ENCODE measurements at regions not wholly inside any gene's neighbourhood (a gene's known extent, or its start where the extent isn't known, plus 50 kb on each side); places are given as distances from the start of the nearest gene placed in this dataset.

- H3K4me3 ChIP-seq, result no peak overlapping the region
- no peaks in the 10 kb centered on the region for H3K4me1 ChIP-seq
- no peaks in the 10 kb centered on the region for H3K36me3 ChIP-seq (ENCODE audit: insufficient read depth in 1 of 2, low read depth in 1 of 2)
- 85 to 90% (median 87%) methylated on average over 4 of the region's 4 CpGs for WGBS, 3 donors
- H3K27me3 ChIP-seq (ENCODE audit: insufficient read depth in 3 of 3, low read length in 2 of 3), result no peaks in the 10 kb centered on the region
- no peak overlapping the region for H3K27ac ChIP-seq
- no peak for DNase-seq
- TF ChIP-seq CTCF (IDR thresholded peaks at IDR 0.05), result no peak
- intact Hi-C loops (cut with DNase I), result no loop called here
- H3K9me3 ChIP-seq, result no peaks in the 10 kb centered on the region
- no peak for ATAC-seq
These were observed 142.2 kb downstream of the PRDM9 start for GRCh38 chr5:23649594-23649993.

- 60 to 95% (median 87%) methylated on average over 2 of the region's 2 CpGs for whole genome bisulfite sequencing, 3 donors
- Histone ChIP-seq H3K27ac (no peak overlapping the region), H3K36me3 (ENCODE audit: insufficient read depth in 1 of 2, low read depth in 1 of 2) (no peaks in the 10 kb centered on the region), H3K27me3 (ENCODE audit: insufficient read depth in 3 of 3, low read length in 2 of 3) (no peaks in the 10 kb centered on the region), H3K4me3 (no peak overlapping the region), H3K4me1 (no peaks in the 10 kb centered on the region), H3K9me3 (no peaks in the 10 kb centered on the region)
- intact Hi-C loops (cut with DNase I), result no loop called here
- DNase-seq, result no peak
- no peak for ATAC-seq
- TF ChIP-seq CTCF (IDR thresholded peaks at IDR 0.05), result no peak
These were observed 148.3 kb downstream of the PRDM9 start for GRCh38 chr5:23655674-23656073.

- TF ChIP-seq CTCF (IDR thresholded peaks at IDR 0.05), result no peak
- Histone ChIP-seq H3K27ac (no peak overlapping the region), H3K9me3 (peaks cover 5% of the 10 kb centered on the region), H3K27me3 (ENCODE audit: insufficient read depth in 3 of 3, low read length in 2 of 3) (no peaks in the 10 kb centered on the region), H3K4me3 (no peak overlapping the region), H3K36me3 (ENCODE audit: insufficient read depth in 1 of 2, low read depth in 1 of 2) (no peaks in the 10 kb centered on the region), H3K4me1 (no peaks in the 10 kb centered on the region)
- intact Hi-C loops (cut with DNase I), result no loop called here
- 41 to 60% (median 49%) methylated on average over 1 of the region's 1 CpG for WGBS, 3 donors
- no peak for DNase-seq
- ATAC-seq, result peak in 1 of 4 donors; percentile 44
These were observed 168.0 kb downstream of the PRDM9 start for GRCh38 chr5:23675456-23675855.

GRCh38 chr5:23677996-23678395 lies 170.6 kb downstream of the PRDM9 start:
- Histone ChIP-seq H3K36me3 (ENCODE audit: insufficient read depth in 1 of 2, low read depth in 1 of 2) (no peaks in the 10 kb centered on the region), H3K4me3 (no peak overlapping the region), H3K9me3 (peaks cover 5% of the 10 kb centered on the region), H3K27me3 (ENCODE audit: insufficient read depth in 3 of 3, low read length in 2 of 3) (no peaks in the 10 kb centered on the region), H3K27ac (no peak overlapping the region), H3K4me1 (no peaks in the 10 kb centered on the region)
- intact Hi-C loops (cut with DNase I), result no loop called here
- ATAC-seq, result no peak
- no peak for TF ChIP-seq CTCF (IDR thresholded peaks at IDR 0.05)
- 64 to 69% (median 65%) methylated on average over 1 of the region's 1 CpG for WGBS, 3 donors
- no peak for DNase-seq

GRCh38 chr5:23684103-23684502 lies 176.7 kb downstream of the PRDM9 start:
- no peak overlapping the region for H3K4me3 ChIP-seq
- ATAC-seq (no peak), DNase-seq (no peak)
- WGBS, 3 donors, result 26 to 29% (median 29%) methylated on average over 2 of the region's 2 CpGs
- no peak for TF ChIP-seq CTCF (IDR thresholded peaks at IDR 0.05)
- no peaks in the 10 kb centered on the region for H3K36me3 ChIP-seq (ENCODE audit: insufficient read depth in 1 of 2, low read depth in 1 of 2)
- no peaks in the 10 kb centered on the region for H3K9me3 ChIP-seq
- H3K27ac ChIP-seq, result no peak overlapping the region
- H3K4me1 ChIP-seq, result no peaks in the 10 kb centered on the region
- intact Hi-C loops (cut with DNase I), result no loop called here
- H3K27me3 ChIP-seq (ENCODE audit: insufficient read depth in 3 of 3, low read length in 2 of 3), result no peaks in the 10 kb centered on the region
